IPS DF 6.9 (cell line): ENCODE measurements at regions not wholly inside any gene's neighbourhood (a gene's known extent, or its start where the extent isn't known, plus 50 kb on each side); places are given as distances from the start of the nearest gene placed in this dataset.

Experiments used
- DNase-seq: peaks from one replicate; pipeline ENCODE4 v3.0.0-alpha.2; 2013; ENCODE audit warnings: low read depth, low spot score
- H3K27ac ChIP-seq: one replicate; pipeline ENCODE4 v1.5.1; 2013; ENCODE audit warnings: low read length, control low read depth
- H3K27me3 ChIP-seq: 2 replicates; pipeline ENCODE4 v1.6.1; 2013; ENCODE audit warnings: mild to moderate bottlenecking, low read length; ENCODE audit not compliant: control insufficient read depth, insufficient read depth
- H3K36me3 ChIP-seq: 2 replicates; pipeline ENCODE4 v1.6.1; 2013; ENCODE audit warnings: low read length; ENCODE audit not compliant: control insufficient read depth, insufficient read depth
- H3K4me1 ChIP-seq: 2 replicates; pipeline ENCODE4 v1.6.1; 2013; ENCODE audit warnings: low read length; ENCODE audit not compliant: control insufficient read depth, insufficient read depth
- H3K4me3 ChIP-seq: 2 replicates; pipeline ENCODE4 v1.5.1; 2013; ENCODE audit warnings: mild to moderate bottlenecking, low read length
- H3K9me3 ChIP-seq: 2 replicates; pipeline ENCODE4 v1.6.1; 2013; ENCODE audit warnings: low read length, inconsistent platforms; ENCODE audit not compliant: control insufficient read depth, insufficient read depth
- WGBS: extraction: QIAGEN DNeasy Blood & Tissue Kit; methylation state at CpG from one replicate; pipeline ENCODE4 v1.1.7; 2013; ENCODE audit warnings: mixed read lengths, missing lambda C conversion rate; ENCODE audit not compliant: insufficient read length, insufficient coverage; 5-methylcytosine and 5-hydroxymethylcytosine counted together

GRCh38 chr5:34531751-34532360 lies 124.3 kb upstream of the RAI14 start:
- H3K4me3 ChIP-seq: no peak overlapping the region
- H3K4me1 ChIP-seq: no peaks in the 10 kb centered on the region; the same call in 1 of the 2 replicates

DNA sequence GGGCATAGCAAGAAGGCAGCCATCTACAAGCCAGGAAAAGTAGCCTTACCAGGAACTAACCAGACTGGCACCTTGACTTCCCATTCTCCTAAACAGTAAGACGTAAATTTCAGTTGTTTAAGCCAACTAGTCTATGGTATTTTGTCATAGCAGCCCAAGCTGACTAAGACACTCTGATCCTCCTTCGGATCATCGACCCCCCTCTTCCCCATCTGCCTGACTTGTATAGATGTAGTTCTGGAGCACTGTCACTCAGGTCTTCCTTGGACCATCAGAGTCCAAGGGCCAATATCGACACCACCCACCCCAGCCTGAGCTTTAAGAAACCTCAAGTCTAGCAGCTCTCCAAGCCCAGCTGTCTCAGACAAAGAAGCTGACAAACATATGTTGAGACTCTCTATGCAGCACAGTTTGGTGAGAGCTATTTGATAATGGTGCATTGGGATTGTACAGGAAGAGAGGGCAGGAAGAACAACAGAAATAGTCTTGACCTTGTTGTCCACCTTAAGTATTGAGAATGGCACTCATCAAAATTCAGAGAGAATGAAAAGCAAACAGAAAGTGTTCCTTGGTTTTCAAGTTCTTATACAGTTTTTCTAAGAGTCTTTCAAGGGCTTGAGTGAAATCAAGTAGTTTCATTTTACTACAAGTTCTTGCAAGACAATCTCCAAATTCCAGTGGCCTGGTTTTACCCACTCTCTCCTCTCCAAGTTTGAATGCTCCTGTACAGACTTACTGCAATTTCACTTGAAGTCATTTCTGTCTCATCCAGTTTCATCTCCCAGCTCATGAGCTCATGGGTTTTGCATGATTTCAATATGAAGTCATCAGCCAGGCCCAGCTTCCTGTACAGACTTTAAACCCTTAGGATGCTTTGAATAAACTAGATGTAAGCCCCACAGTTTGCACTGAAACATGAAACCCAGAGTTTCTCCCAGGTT lies 122.3 kb upstream of the RAI14 start:
- Histone ChIP-seq H3K4me1 (no peaks in the 10 kb centered on the region; the same call in 1 of the 2 replicates), H3K27ac (no peak overlapping the region), H3K36me3 (no peaks in the 10 kb centered on the region), H3K4me3 (no peak overlapping the region), H3K9me3 (no peaks in the 10 kb centered on the region), H3K27me3 (no peaks in the 10 kb centered on the region)
- WGBS: no CpG with 5 or more reads among the region's 4 CpGs
- no peak for DNase-seq

More at GRCh38 chr5:34531751-34532360, 124.3 kb upstream of the RAI14 start:
- no peaks in the 10 kb centered on the region for H3K27me3 ChIP-seq
- DNase-seq: no peak
- no CpG with 5 or more reads among the region's 8 CpGs for WGBS
- H3K36me3 ChIP-seq: no peaks in the 10 kb centered on the region
- no peaks in the 10 kb centered on the region for H3K9me3 ChIP-seq
- no peak overlapping the region for H3K27ac ChIP-seq

GRCh38 chr5:34534523-34535103 lies 121.5 kb upstream of the RAI14 start:
- Histone ChIP-seq H3K27me3 (no peaks in the 10 kb centered on the region), H3K36me3 (no peaks in the 10 kb centered on the region), H3K4me3 (no peak overlapping the region), H3K4me1 (no peaks in the 10 kb centered on the region; the same call in 1 of the 2 replicates), H3K9me3 (no peaks in the 10 kb centered on the region), H3K27ac (no peak overlapping the region)
- no peak for DNase-seq
- WGBS: no CpG with 5 or more reads among the region's 4 CpGs

- no peaks in the 10 kb centered on the region for H3K4me1 ChIP-seq
- DNase-seq: no peak
- no CpG with 5 or more reads among the region's 1 CpG for WGBS
Observed at GRCh38 chr5:34535433-34535832, 120.7 kb upstream of the RAI14 start.

DNA sequence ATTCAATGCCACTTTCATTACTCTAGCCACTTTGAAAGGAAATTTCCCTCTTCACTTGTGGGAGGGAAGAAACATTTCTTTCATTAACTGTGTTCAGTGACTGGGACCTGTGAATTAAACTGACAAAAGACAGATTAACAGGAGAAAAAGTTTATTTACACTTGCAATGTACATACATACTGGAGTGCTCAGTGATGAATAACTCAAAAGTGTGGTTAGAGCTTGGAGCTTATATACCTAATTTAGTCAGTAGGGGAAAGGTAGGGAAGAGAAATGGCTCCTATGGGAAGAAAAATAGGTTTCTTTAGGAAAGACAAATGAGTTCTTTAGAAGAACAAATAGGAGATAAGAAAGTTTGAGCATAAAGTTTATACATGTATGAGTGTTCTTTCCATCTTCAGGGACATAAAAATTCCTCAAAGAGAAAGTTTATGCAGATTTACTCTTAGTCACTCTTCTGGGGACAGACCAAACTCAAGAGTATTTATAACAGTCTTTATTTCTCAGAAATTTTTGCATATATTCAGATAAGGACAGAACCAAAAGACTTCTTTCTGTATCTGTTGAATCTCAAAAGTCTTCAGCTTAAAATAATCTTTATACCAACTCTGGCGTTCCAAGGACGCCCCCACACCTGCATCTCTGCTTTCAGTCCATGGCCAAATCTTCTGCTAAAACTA lies 120.0 kb upstream of the RAI14 start:
- Histone ChIP-seq H3K4me1 (no peaks in the 10 kb centered on the region), H3K36me3 (no peaks in the 10 kb centered on the region), H3K9me3 (no peaks in the 10 kb centered on the region), H3K27me3 (no peaks in the 10 kb centered on the region), H3K4me3 (no peak overlapping the region), H3K27ac (no peak overlapping the region)
- DNase-seq: no peak
- no CpG with 5 or more reads among the region's 2 CpGs for WGBS

More at GRCh38 chr5:34535433-34535832, 120.7 kb upstream of the RAI14 start:
- Histone ChIP-seq H3K27ac (no peak overlapping the region), H3K4me3 (no peak overlapping the region), H3K9me3 (no peaks in the 10 kb centered on the region), H3K27me3 (no peaks in the 10 kb centered on the region), H3K36me3 (no peaks in the 10 kb centered on the region)

DNA sequence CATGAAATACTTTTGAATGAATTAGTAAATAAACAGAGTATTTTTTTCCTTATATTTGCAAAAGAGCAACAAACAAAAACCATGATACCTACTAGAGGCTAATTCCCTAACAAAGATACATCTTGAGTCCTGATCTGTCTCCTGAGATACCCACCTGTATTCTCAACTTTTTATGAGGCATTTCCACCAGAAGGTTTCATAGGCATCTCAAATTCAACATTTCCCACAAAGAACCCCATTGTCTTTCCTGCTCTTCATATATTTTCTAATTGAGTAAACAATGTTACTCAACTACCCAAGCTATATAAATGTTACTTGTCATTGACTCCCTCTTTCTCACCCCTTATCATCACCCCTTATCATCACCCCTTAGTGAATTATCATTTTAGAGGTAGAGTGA lies 119.4 kb upstream of the RAI14 start:
- Histone ChIP-seq H3K36me3 (no peaks in the 10 kb centered on the region), H3K27ac (no peak overlapping the region), H3K4me1 (no peaks in the 10 kb centered on the region), H3K27me3 (no peaks in the 10 kb centered on the region), H3K4me3 (no peak overlapping the region), H3K9me3 (no peaks in the 10 kb centered on the region)
- DNase-seq: no peak

GRCh38 chr5:34538026-34538672 lies 118.0 kb upstream of the RAI14 start:
- no peak overlapping the region for H3K4me3 ChIP-seq
- no CpG with 5 or more reads among the region's 3 CpGs for WGBS
- H3K4me1 ChIP-seq: no peaks in the 10 kb centered on the region
- no peaks in the 10 kb centered on the region for H3K36me3 ChIP-seq
- H3K27ac ChIP-seq: no peak overlapping the region
- no peaks in the 10 kb centered on the region for H3K27me3 ChIP-seq
- H3K9me3 ChIP-seq: no peaks in the 10 kb centered on the region
- DNase-seq: no peak

DNA sequence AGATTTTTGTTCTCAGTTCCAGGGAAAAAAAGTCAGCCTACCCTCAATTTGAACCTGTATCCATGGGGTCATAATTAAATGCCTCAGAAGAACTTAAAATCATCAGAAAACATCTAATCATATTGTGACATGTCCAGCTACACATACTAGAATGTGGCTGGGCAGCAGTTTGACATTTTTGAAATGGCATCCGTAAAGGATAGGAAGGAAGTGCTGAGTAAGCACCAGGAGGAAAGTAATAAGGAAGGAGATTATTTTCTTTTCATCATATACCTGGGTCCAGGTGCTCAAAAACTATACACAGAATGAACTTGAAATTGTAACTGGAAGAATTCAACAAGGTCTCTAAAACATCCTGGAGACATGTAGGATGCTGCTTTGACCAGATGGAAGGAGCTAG lies 116.9 kb upstream of the RAI14 start:
- Histone ChIP-seq H3K4me3 (no peak overlapping the region), H3K9me3 (no peaks in the 10 kb centered on the region), H3K27ac (no peak overlapping the region), H3K4me1 (no peaks in the 10 kb centered on the region), H3K27me3 (no peaks in the 10 kb centered on the region), H3K36me3 (no peaks in the 10 kb centered on the region)
- DNase-seq: no peak
- no CpG with 5 or more reads among the region's 1 CpG for whole genome bisulfite sequencing

GRCh38 chr5:34541067-34541466 lies 115.1 kb upstream of the RAI14 start:
- Histone ChIP-seq H3K27ac (no peak overlapping the region), H3K36me3 (no peaks in the 10 kb centered on the region; the same call in 1 of the 2 replicates), H3K4me1 (no peaks in the 10 kb centered on the region), H3K27me3 (no peaks in the 10 kb centered on the region), H3K9me3 (peaks cover 4% of the 10 kb centered on the region; the same call in 1 of the 2 replicates), H3K4me3 (no peak overlapping the region)
- WGBS: no CpG with 5 or more reads among the region's 4 CpGs
- no peak for DNase-seq

DNA sequence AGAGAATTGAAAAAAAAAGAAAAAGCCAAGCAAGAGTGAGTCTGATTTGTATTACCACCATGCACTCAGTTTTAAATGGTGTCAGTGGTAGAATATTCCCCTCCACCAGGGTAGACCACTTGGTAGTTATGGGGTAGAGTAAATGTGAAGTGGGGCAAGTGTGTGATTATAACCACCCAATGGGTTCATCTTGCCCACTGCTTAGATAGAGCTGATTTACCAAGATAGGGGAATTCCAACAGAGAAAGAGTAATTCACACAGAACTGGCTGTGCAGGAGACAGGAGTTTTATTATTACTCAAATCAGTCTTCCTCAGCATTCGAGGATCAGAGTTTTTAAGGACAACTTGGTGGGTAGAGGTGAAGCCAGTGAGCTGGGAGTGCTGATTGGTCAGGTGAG lies 113.3 kb upstream of the RAI14 start:
- no peak overlapping the region for H3K27ac ChIP-seq
- no peaks in the 10 kb centered on the region for H3K4me1 ChIP-seq
- no peak for DNase-seq
- WGBS: no CpG with 5 or more reads among the region's 1 CpG
- no peaks in the 10 kb centered on the region; the same call in 1 of the 2 replicates for H3K36me3 ChIP-seq
- H3K9me3 ChIP-seq: peaks cover 11% of the 10 kb centered on the region
- no peaks in the 10 kb centered on the region for H3K27me3 ChIP-seq
- H3K4me3 ChIP-seq: no peak overlapping the region
